Smooth muscle cell (in vitro differentiated cells): ENCODE measurements at regions not wholly inside any gene's neighbourhood (a gene's known extent, or its start where the extent isn't known, plus 50 kb on each side); places are given as distances from the start of the nearest gene placed in this dataset.

ENCODE experiments used
- DNase-seq: peaks from one replicate; lab custom pipeline; 2025; ENCODE audit not compliant: unreplicated experiment; lab: John Stamatoyannopoulos, UW
- H2AFZ ChIP-seq: fragments of 200-600 bp; sonication (generic); 2 replicates; pipeline ENCODE4 v1.6.0; 2016; ENCODE audit warnings: antibody characterized with exemption, low read depth, mild to moderate bottlenecking
- H3F3A ChIP-seq: fragments of 200-600 bp; sonication (generic); 2 replicates; pipeline ENCODE4 v1.6.0; 2017; ENCODE audit warnings: antibody characterized with exemption, low read depth
- H3K27ac ChIP-seq: fragments of 200-600 bp; sonication (generic); 2 replicates; pipeline ENCODE4 v1.5.1; 2016; ENCODE audit warnings: low read depth, mild to moderate bottlenecking
- H3K27me3 ChIP-seq: fragments of 200-600 bp; sonication (generic); 2 replicates; pipeline ENCODE4 v1.6.1; 2016; ENCODE audit warnings: low read depth, mild to moderate bottlenecking
- H3K36me3 ChIP-seq: fragments of 200-600 bp; sonication (generic); 2 replicates; pipeline ENCODE4 v1.5.1; 2016; ENCODE audit warnings: low read depth
- H3K4me1 ChIP-seq: fragments of 200-600 bp; sonication (generic); 2 replicates; pipeline ENCODE4 v1.5.1; 2016; ENCODE audit warnings: low read depth
- H3K4me2 ChIP-seq: fragments of 200-600 bp; sonication (generic); 2 replicates; pipeline ENCODE4 v1.6.0; 2016; ENCODE audit warnings: mild to moderate bottlenecking
- H3K4me3 ChIP-seq: fragments of 200-600 bp; sonication (generic); 2 replicates; pipeline ENCODE4 v1.5.1; 2016; ENCODE audit warnings: mild to moderate bottlenecking
- H3K79me2 ChIP-seq: fragments of 200-600 bp; sonication (generic); 2 replicates; pipeline ENCODE4 v1.6.0; 2016; ENCODE audit warnings: low read depth, mild to moderate bottlenecking
- H3K9ac ChIP-seq: fragments of 200-600 bp; sonication (generic); 2 replicates; pipeline ENCODE4 v1.6.0; 2016; ENCODE audit warnings: low read depth
- H3K9me3 ChIP-seq: fragments of 200-600 bp; sonication (generic); replicated peaks from 2 replicates; pipeline ENCODE4 v1.5.1; 2016; ENCODE audit warnings: low read depth
- H4K20me1 ChIP-seq: fragments of 200-600 bp; sonication (generic); 2 replicates; pipeline ENCODE4 v1.6.0; 2016; ENCODE audit warnings: low read depth
- WGBS: methylation state at CpG from one replicate; pipeline ENCODE4 v1.1.7; 2016; ENCODE audit warnings: low lambda C conversion rate; 5-methylcytosine and 5-hydroxymethylcytosine counted together
- TF ChIP-seq, protein P1 (sequence below): fragments of 200-600 bp; sonication (generic); IDR thresholded peaks from 2 replicates; pipeline ENCODE4 v1.5.1; 2017; ENCODE audit warnings: borderline replicate concordance, mild to moderate bottlenecking, antibody characterized with exemption; ENCODE audit not compliant: insufficient read depth, poor library complexity, severe bottlenecking

DNA sequence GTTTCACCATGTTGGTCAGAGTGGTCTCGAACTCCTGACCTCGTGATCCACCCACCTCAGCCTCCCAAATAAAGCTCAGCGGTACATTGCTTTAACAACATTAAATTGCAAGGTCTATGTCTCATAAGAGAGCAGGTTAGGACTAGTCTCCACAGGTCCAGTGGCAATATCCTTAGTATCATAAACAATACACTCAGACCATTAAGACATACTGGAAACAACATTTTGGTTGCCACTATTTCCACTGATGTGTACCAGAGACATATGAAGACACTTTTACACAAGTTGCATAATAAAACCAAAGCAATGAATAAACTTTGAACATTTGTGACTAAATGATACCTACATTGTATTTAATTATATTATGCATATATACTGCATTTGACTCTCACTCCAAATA, 1130.0 kb downstream of the TSN start:
- TF ChIP-seq, protein P1, sequence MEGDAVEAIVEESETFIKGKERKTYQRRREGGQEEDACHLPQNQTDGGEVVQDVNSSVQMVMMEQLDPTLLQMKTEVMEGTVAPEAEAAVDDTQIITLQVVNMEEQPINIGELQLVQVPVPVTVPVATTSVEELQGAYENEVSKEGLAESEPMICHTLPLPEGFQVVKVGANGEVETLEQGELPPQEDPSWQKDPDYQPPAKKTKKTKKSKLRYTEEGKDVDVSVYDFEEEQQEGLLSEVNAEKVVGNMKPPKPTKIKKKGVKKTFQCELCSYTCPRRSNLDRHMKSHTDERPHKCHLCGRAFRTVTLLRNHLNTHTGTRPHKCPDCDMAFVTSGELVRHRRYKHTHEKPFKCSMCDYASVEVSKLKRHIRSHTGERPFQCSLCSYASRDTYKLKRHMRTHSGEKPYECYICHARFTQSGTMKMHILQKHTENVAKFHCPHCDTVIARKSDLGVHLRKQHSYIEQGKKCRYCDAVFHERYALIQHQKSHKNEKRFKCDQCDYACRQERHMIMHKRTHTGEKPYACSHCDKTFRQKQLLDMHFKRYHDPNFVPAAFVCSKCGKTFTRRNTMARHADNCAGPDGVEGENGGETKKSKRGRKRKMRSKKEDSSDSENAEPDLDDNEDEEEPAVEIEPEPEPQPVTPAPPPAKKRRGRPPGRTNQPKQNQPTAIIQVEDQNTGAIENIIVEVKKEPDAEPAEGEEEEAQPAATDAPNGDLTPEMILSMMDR, result no peak
- H3K4me3 ChIP-seq, result no peak overlapping the region
- H3K9me3 ChIP-seq, result no peaks in the 10 kb centered on the region
- no peaks in the 10 kb centered on the region for H4K20me1 ChIP-seq
- no peaks in the 10 kb centered on the region for H3F3A ChIP-seq
- no peaks in the 10 kb centered on the region for H3K4me1 ChIP-seq
- no peak for DNase-seq
- H3K27ac ChIP-seq, result no peak overlapping the region
- WGBS, result 98% methylated on average over 3 of the region's 3 CpGs
- no peaks in the 10 kb centered on the region for H3K36me3 ChIP-seq
- no peaks in the 10 kb centered on the region for H3K79me2 ChIP-seq
- no peak overlapping the region for H2AFZ ChIP-seq
- H3K9ac ChIP-seq, result no peak overlapping the region
- H3K27me3 ChIP-seq, result no peaks in the 10 kb centered on the region
- no peak overlapping the region for H3K4me2 ChIP-seq

GRCh38 chr2:122886479-122887145, 1131.2 kb downstream of the TSN start:
- no peak overlapping the region for H3K4me3 ChIP-seq
- no peak overlapping the region for H2AFZ ChIP-seq
- no peaks in the 10 kb centered on the region for H3K27me3 ChIP-seq
- H3K4me2 ChIP-seq, result no peak overlapping the region
- H3K79me2 ChIP-seq, result no peaks in the 10 kb centered on the region
- no peak overlapping the region for H3K27ac ChIP-seq
- no peak for DNase-seq
- H3K9me3 ChIP-seq, result no peaks in the 10 kb centered on the region
- H3K9ac ChIP-seq, result no peak overlapping the region
- H3F3A ChIP-seq, result no peaks in the 10 kb centered on the region
- no peaks in the 10 kb centered on the region for H3K36me3 ChIP-seq
- H3K4me1 ChIP-seq, result no peaks in the 10 kb centered on the region
- 67% methylated on average over 10 of the region's 10 CpGs for WGBS
- no peaks in the 10 kb centered on the region for H4K20me1 ChIP-seq
- TF ChIP-seq, protein P1, result no peak

- no peak overlapping the region for H3K4me2 ChIP-seq
- H3K79me2 ChIP-seq, result no peaks in the 10 kb centered on the region
- no peak overlapping the region for H3K27ac ChIP-seq
- H2AFZ ChIP-seq, result no peak overlapping the region
- H4K20me1 ChIP-seq, result no peaks in the 10 kb centered on the region
- no peak overlapping the region for H3K9ac ChIP-seq
- no peaks in the 10 kb centered on the region for H3K36me3 ChIP-seq
- H3K4me3 ChIP-seq, result no peak overlapping the region
- no peaks in the 10 kb centered on the region for H3K27me3 ChIP-seq
- H3F3A ChIP-seq, result no peaks in the 10 kb centered on the region
- TF ChIP-seq, protein P1, result no peak
- no peak for DNase-seq
- H3K4me1 ChIP-seq, result no peaks in the 10 kb centered on the region
- H3K9me3 ChIP-seq, result no peaks in the 10 kb centered on the region
Measured at GRCh38 chr2:122899614-122900013, 1125.5 kb upstream of the CNTNAP5 start.

GRCh38 chr2:122905431-122905830, 1119.7 kb upstream of the CNTNAP5 start:
- TF ChIP-seq, protein P1, result no peak
- Histone ChIP-seq H3K4me3 (no peak overlapping the region), H3K4me2 (no peak overlapping the region), H3K4me1 (no peaks in the 10 kb centered on the region), H3K27me3 (no peaks in the 10 kb centered on the region), H3K79me2 (no peaks in the 10 kb centered on the region), H3K9ac (no peak overlapping the region), H3K27ac (no peak overlapping the region), H3K9me3 (no peaks in the 10 kb centered on the region), H3F3A (no peaks in the 10 kb centered on the region), H3K36me3 (no peaks in the 10 kb centered on the region), H4K20me1 (no peaks in the 10 kb centered on the region), H2AFZ (no peak overlapping the region)
- no peak for DNase-seq
- 97% methylated on average over 4 of the region's 4 CpGs for WGBS
